DND-41 (cell line): ENCODE measurements at regions not wholly inside any gene's neighbourhood (a gene's known extent, or its start where the extent isn't known, plus 50 kb on each side); places are given as distances from the start of the nearest gene placed in this dataset.

Experiments
- EZH2 ChIP-seq: IDR thresholded peaks from 3 replicates; pipeline ENCODE4 v1.6.1; 2012; ENCODE audit warnings: borderline replicate concordance, low read depth, mild to moderate bottlenecking, moderate library complexity, low read length, inconsistent platforms; ENCODE audit not compliant: severe bottlenecking
- TF ChIP-seq, protein P1 (sequence below): IDR thresholded peaks from 2 replicates; pipeline ENCODE4 v1.5.1; 2012; ENCODE audit warnings: borderline replicate concordance, low read length, moderate library complexity, mild to moderate bottlenecking; ENCODE audit not compliant: poor library complexity, severe bottlenecking; ENCODE audit errors: extremely low read depth

- TF ChIP-seq, protein P1, sequence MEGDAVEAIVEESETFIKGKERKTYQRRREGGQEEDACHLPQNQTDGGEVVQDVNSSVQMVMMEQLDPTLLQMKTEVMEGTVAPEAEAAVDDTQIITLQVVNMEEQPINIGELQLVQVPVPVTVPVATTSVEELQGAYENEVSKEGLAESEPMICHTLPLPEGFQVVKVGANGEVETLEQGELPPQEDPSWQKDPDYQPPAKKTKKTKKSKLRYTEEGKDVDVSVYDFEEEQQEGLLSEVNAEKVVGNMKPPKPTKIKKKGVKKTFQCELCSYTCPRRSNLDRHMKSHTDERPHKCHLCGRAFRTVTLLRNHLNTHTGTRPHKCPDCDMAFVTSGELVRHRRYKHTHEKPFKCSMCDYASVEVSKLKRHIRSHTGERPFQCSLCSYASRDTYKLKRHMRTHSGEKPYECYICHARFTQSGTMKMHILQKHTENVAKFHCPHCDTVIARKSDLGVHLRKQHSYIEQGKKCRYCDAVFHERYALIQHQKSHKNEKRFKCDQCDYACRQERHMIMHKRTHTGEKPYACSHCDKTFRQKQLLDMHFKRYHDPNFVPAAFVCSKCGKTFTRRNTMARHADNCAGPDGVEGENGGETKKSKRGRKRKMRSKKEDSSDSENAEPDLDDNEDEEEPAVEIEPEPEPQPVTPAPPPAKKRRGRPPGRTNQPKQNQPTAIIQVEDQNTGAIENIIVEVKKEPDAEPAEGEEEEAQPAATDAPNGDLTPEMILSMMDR: no peak
- TF ChIP-seq EZH2: no peak
Measured at GRCh38 chr3:74059923-74060600, 435.3 kb upstream of the PDZRN3 start.
